HG03342 (cell line): ENCODE measurements at regions not wholly inside any gene's neighbourhood (a gene's known extent, or its start where the extent isn't known, plus 50 kb on each side); places are given as distances from the start of the nearest gene placed in this dataset.
"Not testable (repeated sequence)": the region's sequence is repeated elsewhere in the genome, so short reads cannot be mapped to it uniquely, and the experiment has no call there.

Source experiments
- ATAC-seq: cut with Tn5 transposase; IDR thresholded peaks from one replicate; pipeline ENCODE4 v1.9.1; 2021; ENCODE audit warnings: mild to moderate bottlenecking, moderate library complexity; ENCODE audit not compliant: unreplicated experiment

GRCh38 chr10:107542607-107543006, 378.1 kb upstream of the SORCS1 start:
- ATAC-seq: no peak

GRCh38 chr10:107542016-107542415, 377.5 kb upstream of the SORCS1 start:
- no peak for ATAC-seq

GRCh38 chr10:107540981-107541380, 376.5 kb upstream of the SORCS1 start:
- no peak for ATAC-seq

- ATAC-seq: no peak
These were observed 364.8 kb upstream of the SORCS1 start for GRCh38 chr10:107529350-107529749.

- no peak for ATAC-seq
These were observed 355.8 kb upstream of the SORCS1 start for GRCh38 chr10:107520348-107520747.

GRCh38 chr10:107517811-107518210, 353.3 kb upstream of the SORCS1 start:
- no peak for ATAC-seq

GRCh38 chr10:107516349-107516748, 351.8 kb upstream of the SORCS1 start:
- no peak for ATAC-seq

- not testable (repeated sequence) for ATAC-seq
These were observed 339.5 kb upstream of the SORCS1 start for GRCh38 chr10:107504011-107504410.

- no peak for ATAC-seq
These were observed 337.9 kb upstream of the SORCS1 start for GRCh38 chr10:107502229-107502985.

GRCh38 chr10:107498983-107499382, 334.5 kb upstream of the SORCS1 start:
- no peak for ATAC-seq

GRCh38 chr10:107497024-107497423, 332.5 kb upstream of the SORCS1 start:
- no peak for ATAC-seq

- no peak for ATAC-seq
These were observed 332.1 kb upstream of the SORCS1 start for GRCh38 chr10:107496594-107496993.

GRCh38 chr10:107492389-107492788, 327.9 kb upstream of the SORCS1 start:
- no peak for ATAC-seq

GRCh38 chr10:107490389-107490788, 325.9 kb upstream of the SORCS1 start:
- ATAC-seq: no peak

GRCh38 chr10:107487284-107487683, 322.8 kb upstream of the SORCS1 start:
- ATAC-seq: no peak

GRCh38 chr10:107485019-107485418, 320.5 kb upstream of the SORCS1 start:
- ATAC-seq: no peak

GRCh38 chr10:107481881-107482280, 317.4 kb upstream of the SORCS1 start:
- no peak for ATAC-seq

GRCh38 chr10:107481224-107481623, 316.7 kb upstream of the SORCS1 start:
- no peak for ATAC-seq

- no peak for ATAC-seq
These were observed 316.3 kb upstream of the SORCS1 start for GRCh38 chr10:107480781-107481180.

- ATAC-seq: peak; percentile 67
These were observed 312.8 kb upstream of the SORCS1 start for GRCh38 chr10:107477266-107477665.

GRCh38 chr10:107476408-107476807, 311.9 kb upstream of the SORCS1 start:
- no peak for ATAC-seq

GRCh38 chr10:107474650-107475049, 310.1 kb upstream of the SORCS1 start:
- ATAC-seq: no peak

GRCh38 chr10:107473225-107473624, 308.7 kb upstream of the SORCS1 start:
- ATAC-seq: no peak
